ENCODE measurements at regions not wholly inside any gene's neighbourhood (a gene's known extent, or its start where the extent isn't known, plus 50 kb on each side); places are given as distances from the start of the nearest gene placed in this dataset.

DNA sequence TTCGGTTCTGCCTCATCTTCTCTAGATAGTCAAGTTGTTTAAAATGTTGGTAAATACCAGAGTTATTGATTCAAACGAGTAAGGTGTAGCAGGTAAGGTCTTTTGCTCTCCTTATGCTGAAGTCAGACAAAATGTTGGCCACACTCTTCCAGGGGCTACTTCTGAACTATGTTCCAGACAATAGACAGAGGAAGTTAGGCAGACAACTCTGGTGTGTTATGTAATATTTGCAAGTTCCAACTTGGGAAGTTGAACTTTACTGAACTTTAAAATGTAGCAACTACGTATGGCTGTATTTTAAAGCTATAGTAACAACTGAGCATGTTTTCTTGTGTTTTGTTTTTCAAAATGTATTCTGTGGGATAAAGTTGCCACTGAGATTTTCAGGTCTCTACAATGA, 125.7 kb upstream of the NEBL start:
- ChIA-PET CTCF (interaction anchor here (0.7 kb wide), 1 partner anchor 17 kb away, joined by 4 read pairs; no protein-coding TSS in a partner anchor), POLR2A (interaction anchor here (0.6 to 1.0 kb wide), 3 partner anchors 10 to 59 kb away, joined by 3 read pairs; no protein-coding TSS in a partner anchor)
- BruUV-seq (replicated peaks): no TSS peak
- intact Hi-C loops (cut with micrococcal nuclease): no loop called here
- TF ChIP-seq, protein P1, sequence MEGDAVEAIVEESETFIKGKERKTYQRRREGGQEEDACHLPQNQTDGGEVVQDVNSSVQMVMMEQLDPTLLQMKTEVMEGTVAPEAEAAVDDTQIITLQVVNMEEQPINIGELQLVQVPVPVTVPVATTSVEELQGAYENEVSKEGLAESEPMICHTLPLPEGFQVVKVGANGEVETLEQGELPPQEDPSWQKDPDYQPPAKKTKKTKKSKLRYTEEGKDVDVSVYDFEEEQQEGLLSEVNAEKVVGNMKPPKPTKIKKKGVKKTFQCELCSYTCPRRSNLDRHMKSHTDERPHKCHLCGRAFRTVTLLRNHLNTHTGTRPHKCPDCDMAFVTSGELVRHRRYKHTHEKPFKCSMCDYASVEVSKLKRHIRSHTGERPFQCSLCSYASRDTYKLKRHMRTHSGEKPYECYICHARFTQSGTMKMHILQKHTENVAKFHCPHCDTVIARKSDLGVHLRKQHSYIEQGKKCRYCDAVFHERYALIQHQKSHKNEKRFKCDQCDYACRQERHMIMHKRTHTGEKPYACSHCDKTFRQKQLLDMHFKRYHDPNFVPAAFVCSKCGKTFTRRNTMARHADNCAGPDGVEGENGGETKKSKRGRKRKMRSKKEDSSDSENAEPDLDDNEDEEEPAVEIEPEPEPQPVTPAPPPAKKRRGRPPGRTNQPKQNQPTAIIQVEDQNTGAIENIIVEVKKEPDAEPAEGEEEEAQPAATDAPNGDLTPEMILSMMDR (IDR thresholded peaks at IDR 0.05; ENCODE audit: unreplicated experiment): no peak
- H3K27me3 Mint-ChIP-seq (ENCODE audit: insufficient read depth, unreplicated experiment): no peaks in the 10 kb centered on the region
- peaks cover 5% of the 10 kb centered on the region for H3K4me1 Mint-ChIP-seq (ENCODE audit: insufficient read depth, unreplicated experiment)
- H3K9me3 Mint-ChIP-seq (ENCODE audit: unreplicated experiment): no peaks in the 10 kb centered on the region
- peak; percentile 71 for DNase-seq (ENCODE audit: unreplicated experiment)
- no peak overlapping the region for H3K27ac Mint-ChIP-seq (ENCODE audit: low read depth, unreplicated experiment)
- H3K36me3 Mint-ChIP-seq (ENCODE audit: insufficient read depth, unreplicated experiment): no peaks in the 10 kb centered on the region
- H3K4me3 Mint-ChIP-seq (ENCODE audit: unreplicated experiment): no peak overlapping the region

DNA sequence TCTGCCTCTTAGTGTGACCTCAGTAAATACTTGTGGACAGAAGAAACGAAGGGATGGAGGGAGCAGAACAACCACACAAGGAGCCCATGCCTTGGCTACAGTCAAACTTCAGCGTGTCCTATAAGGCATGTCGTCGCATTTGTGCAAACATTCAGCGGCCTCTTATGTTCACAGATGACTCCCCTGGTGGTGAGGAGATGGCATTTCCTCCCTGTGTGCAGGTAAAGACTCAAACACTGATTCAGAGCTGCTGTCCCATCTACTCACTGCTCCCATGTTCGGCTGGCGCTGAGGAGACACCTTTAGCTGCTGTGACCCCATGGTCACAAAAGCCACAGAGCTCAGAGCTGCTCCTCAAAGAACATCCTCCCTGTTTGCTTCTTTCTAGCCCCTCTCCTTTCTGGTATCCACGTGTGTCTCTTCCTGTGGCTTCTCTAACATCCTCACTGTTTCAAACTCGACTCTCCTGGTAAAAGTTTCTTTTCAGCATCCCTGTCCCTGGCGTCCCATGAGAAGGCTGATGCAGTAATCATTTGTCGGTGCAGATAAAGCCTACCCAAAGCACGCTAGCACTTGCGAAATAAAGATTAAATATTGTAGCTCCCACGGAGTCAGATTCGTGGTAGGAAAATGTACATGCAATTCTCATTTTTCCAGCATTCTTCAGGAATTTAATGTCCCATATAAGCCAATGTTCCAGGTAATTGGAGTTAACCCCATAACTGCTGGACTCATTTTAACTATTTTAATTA, 124.9 kb upstream of the NEBL start:
- CTCF ChIA-PET: interaction anchor here (0.5 to 0.8 kb wide), 4 partner anchors 13 to 80 kb away, joined by 3 to 4 read pairs (median 4); no protein-coding TSS in a partner anchor

DNA sequence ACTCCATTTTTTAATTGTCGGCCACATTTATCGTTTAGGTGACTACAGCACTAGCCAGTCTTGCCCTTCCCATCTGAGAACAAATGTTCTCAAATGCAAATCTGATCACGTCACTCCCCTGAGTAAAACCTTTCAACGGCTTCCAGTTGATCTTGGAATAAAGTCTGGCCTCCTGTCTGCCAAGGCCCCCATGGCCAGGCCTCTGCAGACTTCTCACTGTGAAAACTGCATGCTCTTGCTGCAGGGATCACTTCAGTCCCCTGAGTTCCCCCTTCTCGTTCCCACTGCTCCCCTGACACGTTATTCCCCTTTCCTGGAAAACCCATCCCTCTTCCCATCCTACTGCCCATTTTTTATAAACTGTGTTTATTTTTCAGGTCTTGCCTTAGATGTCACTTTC, 124.1 kb upstream of the NEBL start:
- POLR2A ChIA-PET: no interaction called here

More for the DNA sequence above, 124.9 kb upstream of the NEBL start:
- H3K4me1 Mint-ChIP-seq (ENCODE audit: insufficient read depth, unreplicated experiment): peaks cover 5% of the 10 kb centered on the region
- H3K4me3 Mint-ChIP-seq (ENCODE audit: unreplicated experiment): no peak overlapping the region
- H3K27ac Mint-ChIP-seq (ENCODE audit: low read depth, unreplicated experiment): no peak overlapping the region
- peak; percentile 14 for DNase-seq (ENCODE audit: unreplicated experiment)
- intact Hi-C loops (cut with micrococcal nuclease): no loop called here
- POLR2A ChIA-PET: interaction anchor here (1.0 kb wide), 1 partner anchor 26 kb away, joined by 3 read pairs; no protein-coding TSS in a partner anchor
- no peaks in the 10 kb centered on the region for H3K27me3 Mint-ChIP-seq (ENCODE audit: insufficient read depth, unreplicated experiment)
- H3K9me3 Mint-ChIP-seq (ENCODE audit: unreplicated experiment): no peaks in the 10 kb centered on the region
- TF ChIP-seq, protein P1 (IDR thresholded peaks at IDR 0.05; ENCODE audit: unreplicated experiment): no peak
- BruUV-seq (replicated peaks): no TSS peak
- H3K36me3 Mint-ChIP-seq (ENCODE audit: insufficient read depth, unreplicated experiment): no peaks in the 10 kb centered on the region

DNA sequence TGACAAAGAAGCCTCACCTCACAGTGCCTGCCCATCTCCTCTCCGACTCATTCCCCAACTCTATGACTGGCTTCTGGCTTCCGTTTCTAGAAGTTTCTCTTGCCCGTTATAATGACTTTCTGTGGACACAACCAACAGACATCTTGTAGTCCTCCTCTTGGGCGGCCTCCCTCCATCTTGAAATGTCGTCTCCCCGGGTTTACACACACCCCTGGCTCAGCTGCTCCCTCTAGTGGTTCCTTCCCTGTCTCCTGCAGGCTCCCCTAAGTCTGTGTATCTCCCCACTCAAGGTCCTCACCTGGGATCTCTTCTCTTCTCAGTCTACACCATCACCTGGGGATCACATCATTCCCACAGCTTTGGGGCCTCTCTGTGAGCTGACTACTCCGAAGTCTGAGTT, 123.4 kb upstream of the NEBL start:
- ChIA-PET CTCF (interaction anchor here (0.6 to 1.4 kb wide), 6 partner anchors 8 to 731 kb away, joined by 3 to 4 read pairs (median 3); no protein-coding TSS in a partner anchor), POLR2A (interaction anchor here (0.9 kb wide), 1 partner anchor 10 kb away, joined by 3 read pairs; no protein-coding TSS in a partner anchor)
- no peaks in the 10 kb centered on the region for H3K36me3 Mint-ChIP-seq (ENCODE audit: insufficient read depth, unreplicated experiment)
- H3K27me3 Mint-ChIP-seq (ENCODE audit: insufficient read depth, unreplicated experiment): no peaks in the 10 kb centered on the region
- no peak overlapping the region for H3K27ac Mint-ChIP-seq (ENCODE audit: low read depth, unreplicated experiment)
- DNase-seq (ENCODE audit: unreplicated experiment): peak; percentile 51
- intact Hi-C loops (cut with micrococcal nuclease): no loop called here
- no TSS peak for BruUV-seq (replicated peaks)
- peaks cover 5% of the 10 kb centered on the region for H3K4me1 Mint-ChIP-seq (ENCODE audit: insufficient read depth, unreplicated experiment)
- TF ChIP-seq, protein P1 (IDR thresholded peaks at IDR 0.05; ENCODE audit: unreplicated experiment): peak; percentile 30
- no peak overlapping the region for H3K4me3 Mint-ChIP-seq (ENCODE audit: unreplicated experiment)
- H3K9me3 Mint-ChIP-seq (ENCODE audit: unreplicated experiment): no peaks in the 10 kb centered on the region

More for the DNA sequence above, 124.1 kb upstream of the NEBL start:
- no peak overlapping the region for H3K4me3 Mint-ChIP-seq (ENCODE audit: unreplicated experiment)
- no peak for DNase-seq (ENCODE audit: unreplicated experiment)
- no peaks in the 10 kb centered on the region for H3K36me3 Mint-ChIP-seq (ENCODE audit: insufficient read depth, unreplicated experiment)
- no TSS peak for BruUV-seq (replicated peaks)
- intact Hi-C loops (cut with micrococcal nuclease): no loop called here
- no peaks in the 10 kb centered on the region for H3K9me3 Mint-ChIP-seq (ENCODE audit: unreplicated experiment)
- H3K4me1 Mint-ChIP-seq (ENCODE audit: insufficient read depth, unreplicated experiment): peaks cover 5% of the 10 kb centered on the region
- no peak overlapping the region for H3K27ac Mint-ChIP-seq (ENCODE audit: low read depth, unreplicated experiment)
- TF ChIP-seq, protein P1 (IDR thresholded peaks at IDR 0.05; ENCODE audit: unreplicated experiment): no peak
- CTCF ChIA-PET: interaction anchor here (0.6 to 1.4 kb wide), 6 partner anchors 8 to 731 kb away, joined by 3 to 4 read pairs (median 3); no protein-coding TSS in a partner anchor
- no peaks in the 10 kb centered on the region for H3K27me3 Mint-ChIP-seq (ENCODE audit: insufficient read depth, unreplicated experiment)

All from MCF 10A (cell line).